ENCODE measurements at regions not wholly inside any gene's neighbourhood (a gene's known extent, or its start where the extent isn't known, plus 50 kb on each side); places are given as distances from the start of the nearest gene placed in this dataset.
A peak's percentile ranks its signal among the peaks of the same experiment; 100 is the strongest.

GRCh38 chr14:65164068-65164824 lies 61.9 kb upstream of the MAX start:
- Histone ChIP-seq H3K56ac (ENCODE audit: low read length) (no peak overlapping the region), H2BK15ac (replicated peaks; ENCODE audit: low read depth) (no peak overlapping the region), H3K4me1 (ENCODE audit: control insufficient read depth, low read depth, low read length) (no peaks in the 10 kb centered on the region), H4K8ac (ENCODE audit: low read depth, low read length) (no peak overlapping the region), H2BK120ac (ENCODE audit: low read depth, low read length) (no peak overlapping the region), H3K18ac (ENCODE audit: low read length) (no peak overlapping the region), H2BK5ac (ENCODE audit: low read length) (peak overlapping the region; percentile 18), H3K4ac (ENCODE audit: low read depth, low read length) (no peak overlapping the region), H3K4me3 (ENCODE audit: low read length) (no peak overlapping the region), H3K23ac (ENCODE audit: low read length) (no peak overlapping the region), H2AK5ac (ENCODE audit: low read length) (peak overlapping the region; percentile 23), H3K36me3 (ENCODE audit: control insufficient read depth, insufficient read depth, low read length) (no peaks in the 10 kb centered on the region), H3K4me2 (ENCODE audit: low read length) (no peak overlapping the region), H3K27me3 (ENCODE audit: insufficient read depth, low read length, poor library complexity) (no peaks in the 10 kb centered on the region), H3K9ac (ENCODE audit: low read length) (no peak overlapping the region), H3K79me1 (ENCODE audit: low read length) (no peaks in the 10 kb centered on the region), H3K79me2 (ENCODE audit: control insufficient read depth, insufficient read depth, low read length) (no peaks in the 10 kb centered on the region), H4K5ac (ENCODE audit: low read length) (no peak overlapping the region), H3K27ac (ENCODE audit: low read depth, low read length) (no peak overlapping the region)
- WGBS (ENCODE audit: extremely low coverage, insufficient coverage, low lambda C conversion rate) = no CpG with 5 or more reads among the region's 6 CpGs
- DNase-seq = peak; percentile 53

DNA sequence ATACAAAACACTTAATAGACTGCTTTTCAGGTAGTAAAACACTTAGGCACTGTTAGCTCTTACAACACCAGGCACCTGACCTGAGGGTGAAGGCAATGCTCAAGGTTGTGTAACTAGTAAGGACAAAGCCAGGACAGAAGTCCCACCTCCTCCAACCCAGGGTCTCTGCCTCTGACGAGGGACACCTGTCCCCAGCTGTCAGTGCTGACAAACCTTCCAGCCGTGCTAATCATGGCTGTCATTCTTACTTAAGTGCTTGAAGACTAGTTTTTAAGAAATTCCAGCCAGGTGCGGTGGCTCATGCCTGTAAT lies 62.5 kb upstream of the MAX start:
- Histone ChIP-seq H3K4me3 (ENCODE audit: low read length) (no peak overlapping the region), H3K79me1 (ENCODE audit: low read length) (no peaks in the 10 kb centered on the region), H3K9ac (ENCODE audit: low read length) (no peak overlapping the region), H2AK5ac (ENCODE audit: low read length) (peak overlapping the region; percentile 22), H2BK5ac (ENCODE audit: low read length) (no peak overlapping the region), H3K79me2 (ENCODE audit: control insufficient read depth, insufficient read depth, low read length) (no peaks in the 10 kb centered on the region), H3K27me3 (ENCODE audit: insufficient read depth, low read length, poor library complexity) (no peaks in the 10 kb centered on the region), H4K8ac (ENCODE audit: low read depth, low read length) (no peak overlapping the region), H2BK15ac (replicated peaks; ENCODE audit: low read depth) (no peak overlapping the region), H3K4me1 (ENCODE audit: control insufficient read depth, low read depth, low read length) (no peaks in the 10 kb centered on the region), H3K4me2 (ENCODE audit: low read length) (no peak overlapping the region), H3K56ac (ENCODE audit: low read length) (no peak overlapping the region), H3K36me3 (ENCODE audit: control insufficient read depth, insufficient read depth, low read length) (no peaks in the 10 kb centered on the region), H4K5ac (ENCODE audit: low read length) (no peak overlapping the region), H3K23ac (ENCODE audit: low read length) (no peak overlapping the region), H3K27ac (ENCODE audit: low read depth, low read length) (no peak overlapping the region), H3K18ac (ENCODE audit: low read length) (no peak overlapping the region), H2BK120ac (ENCODE audit: low read depth, low read length) (no peak overlapping the region), H3K4ac (ENCODE audit: low read depth, low read length) (no peak overlapping the region)
- DNase-seq = no peak
- WGBS (ENCODE audit: extremely low coverage, insufficient coverage, low lambda C conversion rate) = no CpG with 5 or more reads among the region's 3 CpGs

DNA sequence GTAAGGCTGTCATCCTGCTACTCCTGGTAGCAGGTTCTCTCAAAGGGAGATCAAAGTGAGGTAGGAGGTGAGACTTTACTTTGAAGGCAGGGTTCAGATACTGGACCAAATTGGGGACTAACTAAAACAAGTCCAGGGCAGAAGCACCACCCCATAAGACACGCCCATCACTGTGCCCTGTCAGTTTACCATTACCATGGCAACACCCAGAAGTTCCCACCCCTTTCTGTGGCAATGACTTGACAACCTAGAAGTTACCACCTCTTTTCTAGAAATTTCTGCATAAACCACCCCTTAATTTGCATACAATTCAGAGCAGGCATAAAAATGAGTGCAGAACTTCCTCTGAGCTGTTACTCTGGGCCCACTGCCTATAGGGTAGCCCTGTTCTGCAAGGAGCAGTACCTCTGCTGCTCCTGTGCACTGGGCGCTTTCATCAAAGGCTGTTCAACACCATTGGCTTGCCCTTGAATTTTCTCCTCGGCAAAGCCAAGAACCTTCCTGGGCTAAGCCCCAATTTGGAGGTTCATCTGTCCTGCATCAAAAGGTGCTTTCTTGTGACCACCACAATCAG lies 64.8 kb upstream of the MAX start:
- Histone ChIP-seq H2BK15ac (replicated peaks; ENCODE audit: low read depth) (no peak overlapping the region), H4K5ac (ENCODE audit: low read length) (no peak overlapping the region), H3K4me2 (ENCODE audit: low read length) (no peak overlapping the region), H3K9ac (ENCODE audit: low read length) (no peak overlapping the region), H3K79me1 (ENCODE audit: low read length) (no peaks in the 10 kb centered on the region), H2BK5ac (ENCODE audit: low read length) (no peak overlapping the region), H3K36me3 (ENCODE audit: control insufficient read depth, insufficient read depth, low read length) (no peaks in the 10 kb centered on the region), H3K79me2 (ENCODE audit: control insufficient read depth, insufficient read depth, low read length) (no peaks in the 10 kb centered on the region), H2BK120ac (ENCODE audit: low read depth, low read length) (no peak overlapping the region), H3K27me3 (ENCODE audit: insufficient read depth, low read length, poor library complexity) (no peaks in the 10 kb centered on the region), H4K8ac (ENCODE audit: low read depth, low read length) (no peak overlapping the region), H3K4me3 (ENCODE audit: low read length) (no peak overlapping the region), H3K4ac (ENCODE audit: low read depth, low read length) (no peak overlapping the region), H3K4me1 (ENCODE audit: control insufficient read depth, low read depth, low read length) (peaks cover 1% of the 10 kb centered on the region), H2AK5ac (ENCODE audit: low read length) (no peak overlapping the region), H3K18ac (ENCODE audit: low read length) (no peak overlapping the region), H3K56ac (ENCODE audit: low read length) (no peak overlapping the region), H3K27ac (ENCODE audit: low read depth, low read length) (no peak overlapping the region), H3K23ac (ENCODE audit: low read length) (no peak overlapping the region)
- DNase-seq = peak; percentile 80
- WGBS (ENCODE audit: extremely low coverage, insufficient coverage, low lambda C conversion rate) = no CpG with 5 or more reads among the region's 3 CpGs

DNA sequence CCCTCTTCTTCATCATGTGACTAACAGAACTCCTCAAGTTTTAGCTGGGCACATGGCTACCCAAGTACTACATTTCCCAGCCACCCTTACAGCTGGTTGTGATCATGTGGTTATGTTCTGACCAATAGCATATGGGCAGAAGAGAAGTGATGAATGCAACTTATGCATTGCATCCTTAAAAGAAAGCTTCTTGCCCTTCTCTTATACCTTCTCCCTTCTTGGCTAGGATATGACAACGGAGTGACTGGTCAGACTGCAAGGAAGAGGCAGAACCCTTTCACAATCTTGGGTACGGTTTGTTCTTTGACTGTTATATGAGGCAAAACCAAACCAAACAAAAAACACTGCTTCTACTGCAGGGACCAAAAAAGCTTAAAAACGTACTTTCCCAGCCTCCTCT lies 66.5 kb upstream of the MAX start:
- no peaks in the 10 kb centered on the region for H3K36me3 ChIP-seq (ENCODE audit: control insufficient read depth, insufficient read depth, low read length)
- H2BK5ac ChIP-seq (ENCODE audit: low read length) = no peak overlapping the region
- WGBS (ENCODE audit: extremely low coverage, insufficient coverage, low lambda C conversion rate) = no CpG with 5 or more reads among the region's 3 CpGs
- H4K5ac ChIP-seq (ENCODE audit: low read length) = no peak overlapping the region
- no peak overlapping the region for H3K4me2 ChIP-seq (ENCODE audit: low read length)
- no peak overlapping the region for H3K27ac ChIP-seq (ENCODE audit: low read depth, low read length)
- peaks cover 1% of the 10 kb centered on the region for H3K4me1 ChIP-seq (ENCODE audit: control insufficient read depth, low read depth, low read length)
- H3K4ac ChIP-seq (ENCODE audit: low read depth, low read length) = no peak overlapping the region
- no peak overlapping the region for H4K8ac ChIP-seq (ENCODE audit: low read depth, low read length)
- peak; percentile 46 for DNase-seq
- H3K23ac ChIP-seq (ENCODE audit: low read length) = no peak overlapping the region
- H3K27me3 ChIP-seq (ENCODE audit: insufficient read depth, low read length, poor library complexity) = no peaks in the 10 kb centered on the region
- no peak overlapping the region for H3K56ac ChIP-seq (ENCODE audit: low read length)
- no peak overlapping the region for H3K9ac ChIP-seq (ENCODE audit: low read length)
- H2BK15ac ChIP-seq (replicated peaks; ENCODE audit: low read depth) = no peak overlapping the region
- H3K4me3 ChIP-seq (ENCODE audit: low read length) = no peak overlapping the region
- no peaks in the 10 kb centered on the region for H3K79me2 ChIP-seq (ENCODE audit: control insufficient read depth, insufficient read depth, low read length)
- no peak overlapping the region for H2AK5ac ChIP-seq (ENCODE audit: low read length)
- no peak overlapping the region for H2BK120ac ChIP-seq (ENCODE audit: low read depth, low read length)
- no peak overlapping the region for H3K18ac ChIP-seq (ENCODE audit: low read length)
- no peaks in the 10 kb centered on the region for H3K79me1 ChIP-seq (ENCODE audit: low read length)

GRCh38 chr14:65169351-65169750 lies 67.0 kb upstream of the MAX start:
- Histone ChIP-seq H3K23ac (ENCODE audit: low read length) (no peak overlapping the region), H3K27me3 (ENCODE audit: insufficient read depth, low read length, poor library complexity) (no peaks in the 10 kb centered on the region), H4K8ac (ENCODE audit: low read depth, low read length) (no peak overlapping the region), H3K4me3 (ENCODE audit: low read length) (no peak overlapping the region), H2AK5ac (ENCODE audit: low read length) (no peak overlapping the region), H3K18ac (ENCODE audit: low read length) (no peak overlapping the region), H3K4ac (ENCODE audit: low read depth, low read length) (no peak overlapping the region), H3K36me3 (ENCODE audit: control insufficient read depth, insufficient read depth, low read length) (no peaks in the 10 kb centered on the region), H2BK120ac (ENCODE audit: low read depth, low read length) (no peak overlapping the region), H3K9ac (ENCODE audit: low read length) (no peak overlapping the region), H2BK5ac (ENCODE audit: low read length) (no peak overlapping the region), H2BK15ac (replicated peaks; ENCODE audit: low read depth) (no peak overlapping the region), H3K4me2 (ENCODE audit: low read length) (no peak overlapping the region), H4K5ac (ENCODE audit: low read length) (no peak overlapping the region), H3K56ac (ENCODE audit: low read length) (no peak overlapping the region), H3K27ac (ENCODE audit: low read depth, low read length) (no peak overlapping the region), H3K79me2 (ENCODE audit: control insufficient read depth, insufficient read depth, low read length) (no peaks in the 10 kb centered on the region), H3K79me1 (ENCODE audit: low read length) (no peaks in the 10 kb centered on the region), H3K4me1 (ENCODE audit: control insufficient read depth, low read depth, low read length) (peaks cover 4% of the 10 kb centered on the region)
- no CpG with 5 or more reads among the region's 1 CpG for WGBS (ENCODE audit: extremely low coverage, insufficient coverage, low lambda C conversion rate)
- no peak for DNase-seq

GRCh38 chr14:65170318-65170717 lies 68.0 kb upstream of the MAX start:
- Histone ChIP-seq H3K56ac (ENCODE audit: low read length) (peak overlapping the region; percentile 17), H3K9ac (ENCODE audit: low read length) (no peak overlapping the region), H2BK5ac (ENCODE audit: low read length) (peak overlapping the region; percentile 5), H2AK5ac (ENCODE audit: low read length) (no peak overlapping the region), H4K8ac (ENCODE audit: low read depth, low read length) (no peak overlapping the region), H3K4ac (ENCODE audit: low read depth, low read length) (no peak overlapping the region), H2BK15ac (replicated peaks; ENCODE audit: low read depth) (peak overlapping the region; percentile 9), H3K27ac (ENCODE audit: low read depth, low read length) (no peak overlapping the region), H2BK120ac (ENCODE audit: low read depth, low read length) (no peak overlapping the region), H3K79me2 (ENCODE audit: control insufficient read depth, insufficient read depth, low read length) (no peaks in the 10 kb centered on the region), H3K18ac (ENCODE audit: low read length) (no peak overlapping the region), H3K27me3 (ENCODE audit: insufficient read depth, low read length, poor library complexity) (no peaks in the 10 kb centered on the region), H3K79me1 (ENCODE audit: low read length) (no peaks in the 10 kb centered on the region), H3K4me3 (ENCODE audit: low read length) (no peak overlapping the region), H3K4me2 (ENCODE audit: low read length) (no peak overlapping the region), H4K5ac (ENCODE audit: low read length) (no peak overlapping the region), H3K4me1 (ENCODE audit: control insufficient read depth, low read depth, low read length) (peaks cover 8% of the 10 kb centered on the region), H3K36me3 (ENCODE audit: control insufficient read depth, insufficient read depth, low read length) (no peaks in the 10 kb centered on the region), H3K23ac (ENCODE audit: low read length) (no peak overlapping the region)
- no peak for DNase-seq
- WGBS (ENCODE audit: extremely low coverage, insufficient coverage, low lambda C conversion rate) = no CpG with 5 or more reads among the region's 7 CpGs

Data from mesendoderm (in vitro differentiated cells).